ENCODE measurements at regions not wholly inside any gene's neighbourhood (a gene's known extent, or its start where the extent isn't known, plus 50 kb on each side); places are given as distances from the start of the nearest gene placed in this dataset.

DNA sequence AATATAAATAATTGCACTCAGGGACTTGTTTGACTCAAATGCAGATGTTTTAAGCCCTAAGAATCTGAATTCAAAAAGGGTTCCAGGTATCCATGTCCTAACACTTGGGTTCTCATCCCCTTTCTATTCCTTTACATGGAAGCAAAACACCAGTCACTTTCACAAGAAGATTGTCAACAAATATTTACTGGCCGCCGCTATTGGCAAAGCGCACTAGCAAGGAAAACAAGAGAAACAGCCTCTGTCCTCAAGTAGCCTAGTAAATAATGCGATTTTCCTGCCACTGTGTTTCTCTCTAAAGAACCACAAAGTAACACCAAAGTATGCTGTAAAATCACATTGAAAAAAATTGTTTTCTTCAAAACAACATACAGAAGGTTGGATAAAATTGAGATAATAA, 66.7 kb upstream of the EZH2 start:
- no peak overlapping the region for H3K9ac ChIP-seq (ENCODE audit: low read length)
- H3F3A ChIP-seq (ENCODE audit: insufficient read depth, low read length) = no peaks in the 10 kb centered on the region
- H3K79me2 ChIP-seq (ENCODE audit: low read length) = no peaks in the 10 kb centered on the region
- H3K4me1 ChIP-seq (ENCODE audit: low read length) = no peaks in the 10 kb centered on the region
- DNase-seq = no peak
- H3K36me3 ChIP-seq (replicated peaks; ENCODE audit: insufficient read depth, low read length) = no peaks in the 10 kb centered on the region
- H2AFZ ChIP-seq (ENCODE audit: low read length) = no peak overlapping the region
- TF ChIP-seq EZH2 (optimal IDR thresholded peaks at IDR 0.05; ENCODE audit: low read depth, low read length) (no peak), EZH2phosphoT487 (IDR thresholded peaks at IDR 0.05; ENCODE audit: low read length) (no peak)
- TF ChIP-seq, protein P1, sequence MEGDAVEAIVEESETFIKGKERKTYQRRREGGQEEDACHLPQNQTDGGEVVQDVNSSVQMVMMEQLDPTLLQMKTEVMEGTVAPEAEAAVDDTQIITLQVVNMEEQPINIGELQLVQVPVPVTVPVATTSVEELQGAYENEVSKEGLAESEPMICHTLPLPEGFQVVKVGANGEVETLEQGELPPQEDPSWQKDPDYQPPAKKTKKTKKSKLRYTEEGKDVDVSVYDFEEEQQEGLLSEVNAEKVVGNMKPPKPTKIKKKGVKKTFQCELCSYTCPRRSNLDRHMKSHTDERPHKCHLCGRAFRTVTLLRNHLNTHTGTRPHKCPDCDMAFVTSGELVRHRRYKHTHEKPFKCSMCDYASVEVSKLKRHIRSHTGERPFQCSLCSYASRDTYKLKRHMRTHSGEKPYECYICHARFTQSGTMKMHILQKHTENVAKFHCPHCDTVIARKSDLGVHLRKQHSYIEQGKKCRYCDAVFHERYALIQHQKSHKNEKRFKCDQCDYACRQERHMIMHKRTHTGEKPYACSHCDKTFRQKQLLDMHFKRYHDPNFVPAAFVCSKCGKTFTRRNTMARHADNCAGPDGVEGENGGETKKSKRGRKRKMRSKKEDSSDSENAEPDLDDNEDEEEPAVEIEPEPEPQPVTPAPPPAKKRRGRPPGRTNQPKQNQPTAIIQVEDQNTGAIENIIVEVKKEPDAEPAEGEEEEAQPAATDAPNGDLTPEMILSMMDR (IDR thresholded peaks at IDR 0.05; ENCODE audit: low read length) = no peak
- no peak overlapping the region for H3K4me2 ChIP-seq (ENCODE audit: low read depth, low read length)
- H3K27me3 ChIP-seq (replicated peaks; ENCODE audit: insufficient read depth, low read length) = no peaks in the 10 kb centered on the region
- H3K4me3 ChIP-seq (ENCODE audit: low read length) = no peak overlapping the region
- H4K20me1 ChIP-seq (ENCODE audit: insufficient read depth, low read length) = no peaks in the 10 kb centered on the region
- H3K9me2 ChIP-seq (replicated peaks; ENCODE audit: insufficient read depth, low read length) = no peaks in the 10 kb centered on the region
- H3K27ac ChIP-seq (ENCODE audit: low read length) = no peak overlapping the region
- no peaks in the 10 kb centered on the region for H3K9me3 ChIP-seq (replicated peaks; ENCODE audit: insufficient read depth, low read length)

DNA sequence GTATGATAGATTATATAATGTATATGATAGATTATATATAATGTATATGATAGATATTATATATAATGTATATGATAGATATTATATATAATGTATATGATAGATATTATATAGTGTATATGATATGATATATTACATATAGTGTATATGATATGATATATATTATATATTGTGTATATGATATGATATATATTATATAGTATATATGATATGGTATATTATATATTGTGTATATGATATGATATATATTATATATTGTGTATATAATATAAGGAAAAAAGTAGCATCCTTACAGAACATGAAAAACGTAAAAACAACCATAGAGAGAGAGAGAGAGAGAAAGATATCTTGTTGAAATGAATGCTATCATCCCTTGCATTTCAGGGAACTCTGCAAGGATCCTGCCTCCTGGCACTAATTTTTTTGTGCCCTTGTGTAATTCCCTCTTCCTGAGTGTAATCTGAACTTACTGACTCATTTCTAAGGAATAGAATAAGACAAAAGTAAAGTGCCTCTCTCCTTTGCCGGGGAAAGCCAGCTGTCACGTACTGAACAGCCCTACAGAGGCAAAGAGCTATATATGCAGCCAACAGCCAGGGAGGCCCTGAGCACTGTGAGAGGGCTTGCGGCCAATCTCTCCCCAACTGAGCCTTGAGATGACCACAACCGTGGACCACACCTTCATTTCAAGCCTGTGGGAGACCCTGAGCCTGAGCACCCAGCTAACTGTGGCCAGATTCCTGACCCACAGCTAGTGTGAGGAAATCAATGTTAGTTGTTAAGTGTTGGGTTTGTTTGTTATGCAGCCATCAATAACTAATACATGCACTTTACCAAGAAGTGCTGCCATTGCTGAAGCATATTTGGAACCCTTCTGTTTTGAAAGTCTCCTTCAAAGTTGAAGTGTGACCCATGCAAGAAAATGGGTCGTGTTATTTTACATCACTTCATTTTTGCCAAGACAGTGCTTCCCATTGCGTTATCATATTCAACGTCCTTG, 61.1 kb upstream of the EZH2 start:
- no peak overlapping the region for H3K4me2 ChIP-seq (ENCODE audit: low read depth, low read length)
- H3K27ac ChIP-seq (ENCODE audit: low read length) = no peak overlapping the region
- H3K36me3 ChIP-seq (replicated peaks; ENCODE audit: insufficient read depth, low read length) = no peaks in the 10 kb centered on the region
- peaks cover 17% of the 10 kb centered on the region for H3F3A ChIP-seq (ENCODE audit: insufficient read depth, low read length)
- no peaks in the 10 kb centered on the region for H3K27me3 ChIP-seq (replicated peaks; ENCODE audit: insufficient read depth, low read length)
- no peaks in the 10 kb centered on the region; the same call in 1 of the 2 replicates for H3K79me2 ChIP-seq (ENCODE audit: low read length)
- no peaks in the 10 kb centered on the region for H3K9me2 ChIP-seq (replicated peaks; ENCODE audit: insufficient read depth, low read length)
- no peak for TF ChIP-seq EZH2phosphoT487 (IDR thresholded peaks at IDR 0.05; ENCODE audit: low read length)
- TF ChIP-seq, protein P1 (IDR thresholded peaks at IDR 0.05; ENCODE audit: low read length) = no peak
- TF ChIP-seq EZH2 (optimal IDR thresholded peaks at IDR 0.05; ENCODE audit: low read depth, low read length) = no peak
- H3K4me3 ChIP-seq (ENCODE audit: low read length) = no peak overlapping the region
- no peak for DNase-seq
- H3K4me1 ChIP-seq (ENCODE audit: low read length) = peaks cover under 1% of the 10 kb centered on the region; the same call in 1 of the 2 replicates
- no peaks in the 10 kb centered on the region for H3K9me3 ChIP-seq (replicated peaks; ENCODE audit: insufficient read depth, low read length)
- H2AFZ ChIP-seq (ENCODE audit: low read length) = no peak overlapping the region
- no peaks in the 10 kb centered on the region for H4K20me1 ChIP-seq (ENCODE audit: insufficient read depth, low read length)
- H3K9ac ChIP-seq (ENCODE audit: low read length) = no peak overlapping the region

DNA sequence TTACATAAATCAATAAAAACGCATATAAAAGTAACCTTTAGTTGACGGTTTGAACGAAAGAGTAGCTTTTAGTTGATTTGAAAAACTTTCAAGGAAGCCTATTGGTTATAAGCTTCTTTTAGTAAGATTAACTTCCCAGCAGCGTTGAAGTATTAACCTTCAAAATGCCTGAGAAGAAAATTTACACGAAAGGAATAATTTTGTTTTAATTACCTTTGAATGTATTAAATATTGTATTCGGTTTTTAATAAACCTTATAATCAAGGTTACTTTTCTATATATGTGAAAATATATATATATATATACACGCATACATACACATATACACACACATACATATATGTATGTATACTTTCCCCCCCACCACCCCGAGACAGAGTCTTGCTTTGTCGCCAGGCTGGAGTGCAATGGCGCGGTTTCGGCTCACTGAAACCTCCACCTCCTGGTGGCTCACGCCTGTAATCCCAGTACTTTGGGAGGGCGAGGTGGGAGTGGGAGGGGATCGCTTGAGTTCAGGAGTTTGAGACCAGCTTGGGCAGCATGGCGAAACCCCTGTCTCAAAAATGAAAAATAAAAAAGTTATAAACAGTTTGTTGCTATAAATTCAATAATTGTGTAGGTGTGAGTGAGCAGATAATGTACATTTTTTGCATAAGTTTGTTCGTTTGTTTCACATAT, 57.6 kb upstream of the EZH2 start:
- TF ChIP-seq EZH2phosphoT487 (IDR thresholded peaks at IDR 0.05; ENCODE audit: low read length) = no peak
- TF ChIP-seq EZH2 (optimal IDR thresholded peaks at IDR 0.05; ENCODE audit: low read depth, low read length) = no peak
- TF ChIP-seq, protein P1 (IDR thresholded peaks at IDR 0.05; ENCODE audit: low read length) = peak; percentile 58

More for the DNA sequence above, 57.6 kb upstream of the EZH2 start:
- H3F3A ChIP-seq (ENCODE audit: insufficient read depth, low read length) = peaks cover 20% of the 10 kb centered on the region
- H3K9me2 ChIP-seq (replicated peaks; ENCODE audit: insufficient read depth, low read length) = no peaks in the 10 kb centered on the region
- H3K4me1 ChIP-seq (ENCODE audit: low read length) = peaks cover 5% of the 10 kb centered on the region
- no peaks in the 10 kb centered on the region for H3K36me3 ChIP-seq (replicated peaks; ENCODE audit: insufficient read depth, low read length)
- H3K4me2 ChIP-seq (ENCODE audit: low read depth, low read length) = peak overlapping the region; percentile 86
- peak overlapping the region; percentile 83 for H3K4me3 ChIP-seq (ENCODE audit: low read length)
- H2AFZ ChIP-seq (ENCODE audit: low read length) = peak overlapping the region; percentile 80
- no peaks in the 10 kb centered on the region; the same call in 1 of the 2 replicates for H3K79me2 ChIP-seq (ENCODE audit: low read length)
- no peaks in the 10 kb centered on the region for H4K20me1 ChIP-seq (ENCODE audit: insufficient read depth, low read length)
- peak overlapping the region; percentile 91 for H3K9ac ChIP-seq (ENCODE audit: low read length)
- H3K27ac ChIP-seq (ENCODE audit: low read length) = peak overlapping the region; percentile 82
- no peaks in the 10 kb centered on the region for H3K9me3 ChIP-seq (replicated peaks; ENCODE audit: insufficient read depth, low read length)
- DNase-seq = peak; percentile 90
- no peaks in the 10 kb centered on the region for H3K27me3 ChIP-seq (replicated peaks; ENCODE audit: insufficient read depth, low read length)
